ENCODE measurements at regions not wholly inside any gene's neighbourhood (a gene's known extent, or its start where the extent isn't known, plus 50 kb on each side); places are given as distances from the start of the nearest gene placed in this dataset.
A peak's percentile ranks its signal among the peaks of the same experiment; 100 is the strongest.
"Not testable (repeated sequence)": the region's sequence is repeated elsewhere in the genome, so short reads cannot be mapped to it uniquely, and the experiment has no call there.

DNA sequence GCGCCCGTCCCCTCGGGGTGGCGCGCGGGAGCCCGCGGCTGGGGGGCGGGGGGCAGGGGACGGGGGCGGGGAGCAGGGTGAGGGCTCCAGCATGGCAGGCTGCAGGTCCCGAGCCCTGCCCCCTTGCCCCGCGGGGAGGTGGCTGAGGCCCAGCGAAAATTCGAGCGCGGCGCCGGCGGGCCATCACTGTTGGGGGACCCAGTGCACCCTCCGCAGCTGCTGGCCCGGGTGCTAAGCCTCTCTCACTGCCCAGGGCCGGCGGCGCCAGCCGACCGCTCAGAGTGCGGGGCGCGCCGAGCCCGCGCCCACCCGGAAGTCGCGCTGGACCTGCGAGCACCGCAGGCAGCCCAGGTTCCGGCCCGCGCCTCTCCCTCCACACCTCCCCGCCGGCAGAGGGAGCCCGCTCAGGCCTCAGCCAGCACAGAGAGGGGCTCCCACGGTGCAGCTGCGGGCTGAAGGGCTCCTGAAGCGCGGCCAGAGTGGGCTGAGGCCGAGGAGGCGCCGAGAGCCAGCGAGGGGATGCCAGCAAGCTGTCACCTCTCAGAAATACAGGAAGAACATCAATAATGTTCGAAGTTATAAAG lies 290.8 kb upstream of the PRSS16 start:
- H2AK9ac ChIP-seq (replicated peaks; ENCODE audit: low read depth, low read length, poor library complexity); H3K9me3 ChIP-seq (ENCODE audit: control insufficient read depth, insufficient read depth, low read length); H3K23ac ChIP-seq (ENCODE audit: low read depth, low read length); H4K91ac ChIP-seq (ENCODE audit: insufficient read depth, low read depth, low read length); H2BK15ac ChIP-seq (ENCODE audit: low read depth, low read length); H3K9me1 ChIP-seq (ENCODE audit: insufficient read depth, low read length); H3K4me1 ChIP-seq (ENCODE audit: control insufficient read depth, insufficient read depth, low read length); H3K79me1 ChIP-seq (ENCODE audit: low read depth in 1 of 2, low read length in 2 of 2); H2BK120ac ChIP-seq (ENCODE audit: low read depth, low read length); BruUV-seq (replicated peaks); dilution Hi-C loops (cut with HindIII; ENCODE audit: low sequenced_read_pairs, unreplicated experiment); CTCF ChIA-PET; in situ Hi-C loops (cut with MboI; ENCODE audit: low sequenced_read_pairs); POLR2A ChIA-PET (ENCODE audit: unreplicated experiment); H2AK5ac ChIP-seq (ENCODE audit: low read depth, low read length); H3K18ac ChIP-seq (ENCODE audit: low read depth, low read length); H2BK20ac ChIP-seq (ENCODE audit: low read depth, low read length); H3K14ac ChIP-seq (replicated peaks; ENCODE audit: low read depth, low read length); H4K20me1 ChIP-seq (ENCODE audit: insufficient read depth, low read length); H3K4ac ChIP-seq (ENCODE audit: low read depth, low read length); intact Hi-C loops (cut with micrococcal nuclease); H3K56ac ChIP-seq (ENCODE audit: extremely low read depth, insufficient read depth, low read length); H3K36me3 ChIP-seq (ENCODE audit: control insufficient read depth, insufficient read depth, low read length); H3K27me3 ChIP-seq (ENCODE audit: control insufficient read depth, insufficient read depth, low read length): not testable (repeated sequence)
- Histone ChIP-seq H2AFZ (replicated peaks; ENCODE audit: low read length, poor library complexity) (peak overlapping the region; percentile 72), H3K4me2 (ENCODE audit: low read depth, low read length) (0 out of 2 replicates have a peak overlapping the region, but pooled peaks have one; percentile 46), H4K8ac (ENCODE audit: low read depth in 2 of 2, low read length in 2 of 2) (peak overlapping the region in 1 of 2 experiments; percentile 69; a peak in 1 of 4 replicates), H3K4me3 (ENCODE audit: insufficient read depth, low read depth, low read length) (peak overlapping the region; percentile 53), H3K9ac (ENCODE audit: low read depth, low read length) (0 out of 2 replicates have a peak overlapping the region, but pooled peaks have one; percentile 56), H3K27ac (ENCODE audit: insufficient read depth, low read length) (peak overlapping the region; percentile 68), H4K5ac (ENCODE audit: low read depth, low read length) (0 out of 2 replicates have a peak overlapping the region, but pooled peaks have one; percentile 63), H2BK5ac (ENCODE audit: low read depth, low read length, poor library complexity, severe bottlenecking) (peak overlapping the region; percentile 62)
- TF ChIP-seq, protein P1, sequence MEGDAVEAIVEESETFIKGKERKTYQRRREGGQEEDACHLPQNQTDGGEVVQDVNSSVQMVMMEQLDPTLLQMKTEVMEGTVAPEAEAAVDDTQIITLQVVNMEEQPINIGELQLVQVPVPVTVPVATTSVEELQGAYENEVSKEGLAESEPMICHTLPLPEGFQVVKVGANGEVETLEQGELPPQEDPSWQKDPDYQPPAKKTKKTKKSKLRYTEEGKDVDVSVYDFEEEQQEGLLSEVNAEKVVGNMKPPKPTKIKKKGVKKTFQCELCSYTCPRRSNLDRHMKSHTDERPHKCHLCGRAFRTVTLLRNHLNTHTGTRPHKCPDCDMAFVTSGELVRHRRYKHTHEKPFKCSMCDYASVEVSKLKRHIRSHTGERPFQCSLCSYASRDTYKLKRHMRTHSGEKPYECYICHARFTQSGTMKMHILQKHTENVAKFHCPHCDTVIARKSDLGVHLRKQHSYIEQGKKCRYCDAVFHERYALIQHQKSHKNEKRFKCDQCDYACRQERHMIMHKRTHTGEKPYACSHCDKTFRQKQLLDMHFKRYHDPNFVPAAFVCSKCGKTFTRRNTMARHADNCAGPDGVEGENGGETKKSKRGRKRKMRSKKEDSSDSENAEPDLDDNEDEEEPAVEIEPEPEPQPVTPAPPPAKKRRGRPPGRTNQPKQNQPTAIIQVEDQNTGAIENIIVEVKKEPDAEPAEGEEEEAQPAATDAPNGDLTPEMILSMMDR (conservative IDR thresholded peaks at IDR 0.05; ENCODE audit: low read depth, low read length), result peak; percentile 49
- TF ChIP-seq MAZ (IDR thresholded peaks at IDR 0.05; ENCODE audit: borderline replicate concordance, low read depth, low read length), result peak; percentile 26; the same call in 1 of the 2 replicates
- ATAC-seq (ENCODE audit: low read depth) (peak; percentile 81), DNase-seq (peak; percentile 54)
- WGBS, 2 experiments (ENCODE audit: extremely low coverage in 2 of 2, insufficient read length in 1 of 2), result no CpG with 5 or more reads among the region's 54 CpGs

DNA sequence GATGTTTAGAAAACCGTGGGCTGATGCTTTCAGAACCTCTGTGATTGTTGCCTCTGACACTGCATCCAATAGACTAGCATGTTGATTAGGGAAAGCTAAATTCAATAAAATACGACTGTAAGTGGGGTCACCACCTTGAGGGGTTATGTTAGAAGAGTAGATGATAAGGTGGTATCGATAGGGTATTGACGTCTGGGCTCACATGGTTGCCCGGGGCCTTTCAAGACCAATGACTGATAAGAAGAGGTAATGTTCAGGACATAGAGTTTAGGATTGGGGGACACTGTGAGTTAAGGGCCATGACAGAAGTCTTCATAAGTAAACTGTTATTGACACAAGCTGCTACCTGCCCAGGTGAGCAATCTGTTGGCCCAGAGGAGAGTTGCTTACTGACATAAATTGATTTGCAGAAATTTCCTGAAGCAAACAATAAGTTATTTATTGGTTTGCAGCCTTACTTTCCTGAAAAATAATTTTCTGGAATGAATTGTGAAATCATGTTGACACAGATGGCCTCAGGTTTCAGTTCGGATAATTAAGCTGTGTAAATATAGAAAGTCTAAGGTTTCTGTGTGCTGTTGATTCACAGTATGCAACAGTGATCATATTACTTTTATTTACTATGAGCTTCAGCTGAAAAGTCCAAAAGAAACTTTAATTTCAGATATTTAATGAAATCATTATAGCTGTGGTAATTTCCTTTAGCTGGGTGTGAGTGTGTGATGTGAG lies 289.9 kb upstream of the PRSS16 start:
- H2AK9ac ChIP-seq (replicated peaks; ENCODE audit: low read depth, low read length, poor library complexity); H4K91ac ChIP-seq (ENCODE audit: insufficient read depth, low read depth, low read length); H3K4ac ChIP-seq (ENCODE audit: low read depth, low read length); H3K27ac ChIP-seq (ENCODE audit: insufficient read depth, low read length); ATAC-seq (ENCODE audit: low read depth); H3K18ac ChIP-seq (ENCODE audit: low read depth, low read length); H2BK120ac ChIP-seq (ENCODE audit: low read depth, low read length); CTCF ChIA-PET; H3K23ac ChIP-seq (ENCODE audit: low read depth, low read length); DNase-seq; in situ Hi-C loops (cut with MboI; ENCODE audit: low sequenced_read_pairs); H2AK5ac ChIP-seq (ENCODE audit: low read depth, low read length); H3K4me1 ChIP-seq (ENCODE audit: control insufficient read depth, insufficient read depth, low read length); H3K9me1 ChIP-seq (ENCODE audit: insufficient read depth, low read length); BruUV-seq (replicated peaks); H3K14ac ChIP-seq (replicated peaks; ENCODE audit: low read depth, low read length); H2BK15ac ChIP-seq (ENCODE audit: low read depth, low read length); H3K27me3 ChIP-seq (ENCODE audit: control insufficient read depth, insufficient read depth, low read length); H4K5ac ChIP-seq (ENCODE audit: low read depth, low read length); H2AFZ ChIP-seq (replicated peaks; ENCODE audit: low read length, poor library complexity); H4K20me1 ChIP-seq (ENCODE audit: insufficient read depth, low read length); POLR2A ChIA-PET (ENCODE audit: unreplicated experiment); H3K4me2 ChIP-seq (ENCODE audit: low read depth, low read length); dilution Hi-C loops (cut with HindIII; ENCODE audit: low sequenced_read_pairs, unreplicated experiment); H3K9ac ChIP-seq (ENCODE audit: low read depth, low read length); H2BK20ac ChIP-seq (ENCODE audit: low read depth, low read length); H3K9me3 ChIP-seq (ENCODE audit: control insufficient read depth, insufficient read depth, low read length); intact Hi-C loops (cut with micrococcal nuclease); H3K79me1 ChIP-seq (ENCODE audit: low read depth in 1 of 2, low read length in 2 of 2); H3K56ac ChIP-seq (ENCODE audit: extremely low read depth, insufficient read depth, low read length); H2BK5ac ChIP-seq (ENCODE audit: low read depth, low read length, poor library complexity, severe bottlenecking); H3K36me3 ChIP-seq (ENCODE audit: control insufficient read depth, insufficient read depth, low read length): not testable (repeated sequence)
- H4K8ac ChIP-seq (ENCODE audit: low read depth in 2 of 2, low read length in 2 of 2), result peak overlapping the region; percentile 9 to 69; a peak in 2 of 4 replicates
- peak overlapping the region; percentile 53; the same call in 1 of the 2 replicates for H3K4me3 ChIP-seq (ENCODE audit: insufficient read depth, low read depth, low read length)
- WGBS, 2 experiments (ENCODE audit: extremely low coverage in 2 of 2, insufficient read length in 1 of 2), result 67% methylated on average over 1 of the region's 6 CpGs; no CpG with 5 or more reads in 1 of the 2 experiments

Data from IMR-90 (cell line).